HG03354 (cell line): ENCODE measurements at regions not wholly inside any gene's neighbourhood (a gene's known extent, or its start where the extent isn't known, plus 50 kb on each side); places are given as distances from the start of the nearest gene placed in this dataset.
A peak's percentile ranks its signal among the peaks of the same experiment; 100 is the strongest.

ENCODE experiments used
- ATAC-seq: cut with Tn5 transposase; IDR thresholded peaks from one replicate; pipeline ENCODE4 v1.9.1; 2021; ENCODE audit warnings: mild to moderate bottlenecking; ENCODE audit not compliant: unreplicated experiment, poor library complexity, severe bottlenecking

DNA sequence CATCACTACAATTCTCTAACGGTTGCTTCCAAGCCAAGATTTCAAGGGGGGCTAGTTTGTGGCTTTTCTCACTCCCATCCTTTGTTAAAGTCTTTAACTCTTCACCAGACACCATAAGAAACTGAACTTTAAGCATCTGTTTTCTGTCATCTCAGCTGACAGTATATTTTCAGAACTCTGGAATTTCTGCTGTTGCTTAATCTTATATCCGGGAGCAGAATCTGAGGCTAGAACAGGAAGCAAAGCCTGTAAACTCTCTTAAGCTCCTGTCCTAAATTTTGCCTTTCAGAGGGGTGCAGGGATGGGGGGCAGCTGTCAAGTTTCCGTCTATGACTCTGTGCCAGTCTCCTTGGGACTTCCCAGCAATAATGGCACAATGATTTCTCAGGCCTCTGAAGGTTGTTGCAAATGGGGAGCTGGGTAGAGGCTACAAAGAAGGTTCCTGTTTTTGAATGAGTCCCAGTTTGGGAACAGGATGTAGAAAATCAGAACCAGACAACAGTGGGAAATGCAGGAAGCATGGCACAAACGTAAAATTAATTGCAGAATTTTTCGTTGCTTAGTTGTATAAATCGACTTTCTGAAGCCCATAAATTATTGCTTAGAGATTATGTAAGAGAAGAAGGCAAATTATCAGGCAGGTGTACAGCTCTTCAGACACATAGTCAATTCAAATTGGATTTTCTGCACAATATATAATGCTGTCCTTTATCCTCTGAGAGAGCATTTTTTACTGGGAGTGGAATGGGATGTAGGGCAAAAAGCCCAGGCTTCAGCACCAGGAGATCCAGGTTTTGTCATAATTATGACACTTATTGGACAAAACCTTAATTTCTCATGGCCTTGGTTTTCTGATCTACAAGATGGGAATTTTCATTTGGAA is 430.9 kb downstream of the DMAC1 start:
- no peak for ATAC-seq

DNA sequence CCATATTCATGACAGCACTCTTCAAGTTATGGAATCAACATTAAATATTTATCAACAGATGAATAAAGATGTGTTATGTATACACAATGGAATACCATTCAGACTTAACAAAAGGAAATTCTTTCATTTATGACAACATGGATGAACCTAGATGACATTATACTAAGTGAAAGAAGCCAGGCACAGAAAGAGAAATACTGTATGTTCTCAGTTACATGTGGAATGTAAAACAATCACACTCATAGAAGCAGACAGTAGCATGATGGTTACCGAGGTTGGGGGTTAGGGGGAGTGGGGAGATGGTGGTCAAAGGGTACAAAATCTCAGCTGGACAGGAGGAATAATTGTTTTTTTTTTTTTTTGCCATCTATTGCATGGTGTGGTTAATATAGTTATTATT is 431.9 kb downstream of the DMAC1 start:
- no peak for ATAC-seq

DNA sequence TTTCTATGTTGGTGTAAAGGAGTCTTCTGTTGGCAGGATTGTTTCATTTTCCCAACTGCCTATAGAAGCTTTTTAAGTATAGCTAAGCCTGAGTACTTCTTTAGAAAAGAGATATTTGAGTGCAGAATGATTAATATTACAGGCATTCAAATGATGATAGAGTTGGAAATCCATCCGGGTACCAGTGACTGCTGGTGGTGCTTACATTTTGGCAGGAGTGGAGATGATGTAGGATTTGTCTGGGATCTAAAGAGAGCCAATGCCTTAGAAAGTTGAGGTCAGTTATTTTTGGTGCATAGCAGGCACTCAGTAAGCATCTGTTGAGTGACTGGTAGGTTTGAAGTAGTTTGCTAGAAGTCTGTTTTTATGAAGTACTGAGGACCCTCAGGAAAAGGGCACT is 433.5 kb downstream of the DMAC1 start:
- ATAC-seq: no peak

GRCh38 chr9:7363777-7364477 is 435.7 kb downstream of the DMAC1 start:
- no peak for ATAC-seq

DNA sequence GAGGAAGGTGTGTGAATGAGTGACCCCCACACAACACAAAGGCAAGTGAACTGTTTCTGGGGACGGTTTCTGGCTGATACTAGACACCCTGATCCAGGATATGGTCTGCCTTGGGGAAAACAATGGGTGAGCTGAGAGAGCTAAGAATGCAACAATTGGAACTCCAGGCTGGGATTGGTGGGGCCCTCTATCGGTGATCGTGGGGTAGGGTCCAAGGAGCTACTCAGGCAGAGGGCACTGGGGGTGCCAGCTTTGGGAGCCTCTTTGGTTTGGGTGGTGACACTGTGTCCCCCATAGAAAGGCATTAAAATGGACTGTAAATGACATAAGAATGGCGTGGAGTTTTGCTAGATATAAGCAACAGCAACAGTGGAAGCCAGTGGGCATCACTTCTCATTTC is 439.1 kb downstream of the DMAC1 start:
- no peak for ATAC-seq

- no peak for ATAC-seq
Observed at GRCh38 chr9:7358876-7359275, 440.7 kb downstream of the DMAC1 start.

GRCh38 chr9:7354704-7355103 is 444.9 kb downstream of the DMAC1 start:
- no peak for ATAC-seq

GRCh38 chr9:7348692-7349091 is 450.9 kb downstream of the DMAC1 start:
- ATAC-seq: no peak

- ATAC-seq: no peak
Observed at GRCh38 chr9:7347556-7347955, 452.0 kb downstream of the DMAC1 start.

GRCh38 chr9:7346144-7346543 is 453.4 kb downstream of the DMAC1 start:
- ATAC-seq: no peak

GRCh38 chr9:7342736-7343135 is 456.8 kb downstream of the DMAC1 start:
- ATAC-seq: no peak

- ATAC-seq: peak; percentile 86
Observed at GRCh38 chr9:7342229-7342628, 457.3 kb downstream of the DMAC1 start.

- ATAC-seq: peak; percentile 67
Observed at GRCh38 chr9:7341571-7341970, 458.0 kb downstream of the DMAC1 start.

DNA sequence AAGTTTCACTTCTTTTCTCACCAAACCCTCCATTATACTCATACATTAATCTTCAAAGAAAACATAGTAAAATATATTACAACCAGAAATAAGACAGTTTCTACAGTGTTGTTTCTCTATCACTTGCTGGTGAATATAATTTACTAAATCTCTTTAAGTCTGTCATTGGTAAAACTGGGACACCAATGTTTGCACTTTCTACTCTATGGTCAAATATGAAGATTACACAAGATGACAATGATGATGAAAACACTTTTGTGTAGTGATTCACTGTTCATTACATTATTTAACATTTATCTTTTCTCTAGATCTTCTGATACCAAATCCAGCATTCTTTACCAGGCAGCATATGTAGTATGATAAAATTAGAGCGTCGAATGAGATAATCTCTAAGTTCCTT is 459.1 kb downstream of the DMAC1 start:
- no peak for ATAC-seq

DNA sequence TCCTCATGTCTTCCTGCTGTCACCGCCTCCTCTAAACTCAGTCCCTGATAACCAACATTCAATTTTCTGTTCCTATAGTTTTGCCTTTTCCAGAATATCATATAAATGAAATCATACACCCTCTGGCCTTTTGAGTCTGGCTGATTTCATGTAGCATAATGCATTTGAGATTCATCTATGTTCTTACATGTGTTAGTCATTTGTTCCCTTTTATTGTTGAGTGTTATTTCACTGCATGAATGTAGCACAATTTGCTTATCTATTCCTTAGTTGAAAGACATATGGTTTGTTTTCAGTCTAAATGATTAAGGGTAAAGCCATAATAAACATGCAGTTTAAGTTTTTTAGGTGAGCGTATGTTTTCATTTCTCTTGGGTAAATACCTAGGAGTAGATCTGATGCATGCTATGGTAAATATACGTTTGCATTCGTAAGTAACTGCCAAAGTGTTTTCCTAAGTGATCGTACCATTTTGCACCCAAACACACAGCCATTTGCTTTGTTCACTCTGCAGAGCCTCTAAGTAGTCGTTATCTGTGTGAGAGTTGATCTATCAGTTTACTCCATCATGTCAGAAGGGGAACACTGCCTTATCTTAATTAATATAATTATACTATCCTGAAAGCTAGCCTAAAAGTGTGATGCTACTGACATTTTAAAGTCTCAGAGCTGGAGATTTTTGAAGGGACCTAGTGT is 460.8 kb downstream of the DMAC1 start:
- ATAC-seq: no peak

- ATAC-seq: no peak
Observed at GRCh38 chr9:7336356-7337065, 463.1 kb downstream of the DMAC1 start.

- no peak for ATAC-seq
Observed at GRCh38 chr9:7333719-7334118, 465.9 kb downstream of the DMAC1 start.

DNA sequence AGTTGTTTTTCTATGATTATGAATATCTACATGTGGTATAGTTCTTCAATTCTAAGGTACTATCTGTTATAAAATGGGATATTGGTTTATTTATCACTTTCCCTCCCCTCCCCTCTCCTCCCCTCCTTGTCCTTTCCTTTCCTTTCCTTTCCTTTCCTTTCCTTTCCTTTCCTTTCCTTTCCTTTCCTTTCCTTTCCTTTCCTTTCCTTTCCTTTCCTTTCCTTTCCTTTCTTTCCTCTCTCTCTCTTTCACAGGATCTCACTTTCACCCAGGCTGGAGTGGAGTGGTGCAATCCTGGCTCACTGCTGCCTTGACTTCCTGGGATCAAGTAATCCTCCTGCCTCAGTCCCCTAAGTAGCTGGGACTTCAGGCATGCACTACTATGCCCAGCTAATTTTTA is 466.8 kb downstream of the DMAC1 start:
- ATAC-seq: no peak

- no peak for ATAC-seq
Observed at GRCh38 chr9:7328453-7328852, 471.1 kb downstream of the DMAC1 start.

DNA sequence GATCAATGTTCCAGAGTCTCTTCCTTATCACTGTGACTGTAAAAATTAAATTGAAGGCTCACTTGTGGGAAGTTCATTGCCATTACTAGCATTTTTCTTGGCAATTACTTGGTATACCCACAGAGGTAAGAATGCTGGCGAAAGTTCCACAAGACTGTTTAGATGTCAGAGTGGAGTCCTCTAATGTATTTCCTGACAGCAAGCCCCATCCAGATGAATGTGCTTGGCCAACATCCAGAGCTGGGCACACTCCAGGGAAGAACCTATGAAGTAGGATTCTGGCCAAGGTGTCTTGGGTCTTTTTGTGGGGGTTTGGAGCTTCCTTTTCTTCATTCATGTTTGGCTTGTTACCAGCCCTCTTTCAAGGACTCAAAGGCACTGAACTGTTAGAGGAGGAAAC is 473.6 kb downstream of the DMAC1 start:
- ATAC-seq: no peak
